ENCODE measurements at regions not wholly inside any gene's neighbourhood (a gene's known extent, or its start where the extent isn't known, plus 50 kb on each side); places are given as distances from the start of the nearest gene placed in this dataset.
"Not testable (repeated sequence)": the region's sequence is repeated elsewhere in the genome, so short reads cannot be mapped to it uniquely, and the experiment has no call there.

DNA sequence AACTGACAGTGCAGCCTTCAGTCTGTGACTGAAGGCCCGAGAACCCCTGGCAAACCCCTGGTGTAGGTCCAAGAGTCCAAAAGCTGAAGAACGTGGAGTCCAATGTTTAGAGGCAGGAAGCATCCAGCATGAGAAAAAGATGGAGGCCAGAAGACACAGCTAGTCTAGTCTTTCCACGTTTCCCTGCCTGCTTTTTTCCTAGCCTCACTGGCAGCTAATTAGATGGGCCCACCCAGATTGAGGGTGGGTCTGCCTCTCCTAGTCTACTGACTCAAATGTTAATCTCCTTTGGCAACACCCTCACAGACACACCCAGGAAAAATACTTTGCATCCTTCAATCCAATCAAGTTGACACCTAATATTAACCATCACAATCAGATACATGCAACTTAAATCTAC, 87.8 kb downstream of the TENT5D start:
- 80 to 87% methylated on average over 3 of the region's 3 CpGs for WGBS, 2 donors
- H3K36me3 ChIP-seq; H3K4me1 ChIP-seq; H3K27me3 ChIP-seq; H3K27ac ChIP-seq; DNase-seq; H3K4me3 ChIP-seq; intact Hi-C loops (cut with DNase I); H3K9me3 ChIP-seq: not testable (repeated sequence)

DNA sequence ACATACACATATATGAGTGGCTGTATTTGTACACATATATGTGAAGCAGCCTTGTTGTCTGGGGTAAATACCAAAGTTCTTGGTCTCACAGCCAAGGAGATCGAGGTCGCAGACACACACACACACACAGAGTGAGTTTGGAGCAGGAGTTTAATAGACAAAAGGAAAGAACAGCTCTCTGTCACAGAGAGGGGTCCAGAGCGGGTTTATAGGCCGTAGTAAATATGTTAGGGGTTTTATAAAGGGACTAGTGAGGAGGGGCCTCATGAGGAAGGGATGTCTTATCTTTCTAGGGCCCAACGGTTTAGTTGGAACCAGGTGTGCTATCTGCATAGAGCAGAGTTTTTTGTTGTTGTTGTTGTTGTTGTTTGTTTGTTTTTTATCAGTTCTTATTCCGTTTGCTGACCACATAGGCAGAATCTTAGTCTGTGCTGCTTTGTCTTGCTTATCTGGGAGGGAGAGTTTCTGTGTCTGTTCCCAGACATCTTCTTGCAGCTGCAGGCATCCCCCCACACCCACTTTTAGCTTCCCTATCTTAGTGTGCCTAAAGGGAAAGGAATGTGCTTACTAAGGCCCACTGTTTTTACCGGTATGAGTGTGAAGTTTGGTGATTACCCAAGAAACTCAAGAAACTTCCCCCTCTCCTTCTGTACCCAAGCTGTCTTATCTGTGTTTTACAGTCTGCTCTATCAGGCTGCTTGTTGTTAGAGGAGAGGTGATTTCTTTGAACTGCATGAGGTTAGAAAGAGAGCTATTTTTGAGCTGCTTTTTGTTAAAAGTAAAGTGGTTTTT, 91.9 kb downstream of the TENT5D start:
- H3K4me1 ChIP-seq, result peaks cover 0 to 7% (median 0%) of the 10 kb centered on the region in 4 donors
- H3K27me3 ChIP-seq, result no peaks in the 10 kb centered on the region
- H3K27ac ChIP-seq, result no peak overlapping the region
- no peak for DNase-seq
- no peak overlapping the region for H3K4me3 ChIP-seq
- intact Hi-C loops (cut with DNase I), result no loop called here
- no peaks in the 10 kb centered on the region for H3K9me3 ChIP-seq
- H3K36me3 ChIP-seq, result no peaks in the 10 kb centered on the region
- TF ChIP-seq POLR2A (IDR thresholded peaks at IDR 0.05), result no peak
- TF ChIP-seq, protein P1, sequence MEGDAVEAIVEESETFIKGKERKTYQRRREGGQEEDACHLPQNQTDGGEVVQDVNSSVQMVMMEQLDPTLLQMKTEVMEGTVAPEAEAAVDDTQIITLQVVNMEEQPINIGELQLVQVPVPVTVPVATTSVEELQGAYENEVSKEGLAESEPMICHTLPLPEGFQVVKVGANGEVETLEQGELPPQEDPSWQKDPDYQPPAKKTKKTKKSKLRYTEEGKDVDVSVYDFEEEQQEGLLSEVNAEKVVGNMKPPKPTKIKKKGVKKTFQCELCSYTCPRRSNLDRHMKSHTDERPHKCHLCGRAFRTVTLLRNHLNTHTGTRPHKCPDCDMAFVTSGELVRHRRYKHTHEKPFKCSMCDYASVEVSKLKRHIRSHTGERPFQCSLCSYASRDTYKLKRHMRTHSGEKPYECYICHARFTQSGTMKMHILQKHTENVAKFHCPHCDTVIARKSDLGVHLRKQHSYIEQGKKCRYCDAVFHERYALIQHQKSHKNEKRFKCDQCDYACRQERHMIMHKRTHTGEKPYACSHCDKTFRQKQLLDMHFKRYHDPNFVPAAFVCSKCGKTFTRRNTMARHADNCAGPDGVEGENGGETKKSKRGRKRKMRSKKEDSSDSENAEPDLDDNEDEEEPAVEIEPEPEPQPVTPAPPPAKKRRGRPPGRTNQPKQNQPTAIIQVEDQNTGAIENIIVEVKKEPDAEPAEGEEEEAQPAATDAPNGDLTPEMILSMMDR (IDR thresholded peaks at IDR 0.05), result no peak
- TF ChIP-seq EP300 (IDR thresholded peaks at IDR 0.05), result no peak
- TF ChIP-seq POLR2AphosphoS5 (IDR thresholded peaks at IDR 0.05), result no peak
- 39 to 43% methylated on average over 7 of the region's 7 CpGs for WGBS, 2 donors

DNA sequence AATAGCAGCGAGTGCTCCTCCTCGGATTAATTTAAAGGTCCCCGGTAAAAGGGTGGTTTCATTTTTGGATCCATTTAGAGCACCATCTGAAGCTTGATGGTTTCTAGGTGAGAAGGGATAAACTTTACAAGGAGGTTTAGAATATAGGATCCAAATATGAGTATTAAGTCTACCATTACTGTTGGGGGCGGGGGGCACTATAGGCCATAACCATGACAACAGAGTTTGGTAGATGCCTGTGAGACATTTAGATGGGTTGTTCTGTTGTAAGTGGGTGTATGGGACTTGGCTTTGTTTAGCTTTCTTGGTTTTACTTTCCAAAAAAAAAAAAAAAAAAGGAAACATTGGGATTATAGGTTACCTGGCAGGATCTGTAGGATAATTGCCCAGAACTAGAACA, 92.7 kb downstream of the TENT5D start:
- 64 to 65% methylated on average over 4 of the region's 4 CpGs for WGBS, 2 donors
- Histone ChIP-seq H3K4me3 (no peak overlapping the region), H3K4me1 (peaks cover 0 to 7% (median 0%) of the 10 kb centered on the region in 4 donors), H3K27ac (no peak overlapping the region), H3K27me3 (no peaks in the 10 kb centered on the region), H3K36me3 (no peaks in the 10 kb centered on the region), H3K9me3 (no peaks in the 10 kb centered on the region)
- TF ChIP-seq POLR2A (IDR thresholded peaks at IDR 0.05), result no peak
- TF ChIP-seq POLR2AphosphoS5 (IDR thresholded peaks at IDR 0.05), result no peak
- TF ChIP-seq EP300 (IDR thresholded peaks at IDR 0.05), result no peak
- TF ChIP-seq, protein P1 (IDR thresholded peaks at IDR 0.05), result no peak
- DNase-seq, result no peak
- intact Hi-C loops (cut with DNase I), result no loop called here

DNA sequence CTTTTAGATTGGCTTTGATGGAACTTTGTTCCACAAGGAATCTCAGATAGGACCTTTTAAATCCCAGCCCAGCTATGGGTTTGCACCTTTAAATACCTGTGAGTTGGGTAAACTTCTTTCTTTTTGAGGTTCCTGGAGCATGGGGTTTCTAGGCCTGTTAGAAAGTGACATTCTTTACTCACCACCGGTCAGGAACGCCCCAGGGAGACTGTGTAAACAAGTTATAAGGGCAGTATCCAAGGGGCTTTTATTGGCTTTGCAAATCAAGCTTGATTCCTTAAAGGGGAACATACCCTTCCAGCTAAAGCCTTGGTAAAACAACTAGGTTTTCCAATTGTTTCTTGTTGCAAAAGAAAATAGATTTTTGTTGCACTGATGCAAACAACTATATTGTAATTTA, 93.4 kb downstream of the TENT5D start:
- no peaks in the 10 kb centered on the region for H3K27me3 ChIP-seq
- H3K36me3 ChIP-seq, result no peaks in the 10 kb centered on the region
- intact Hi-C loops (cut with DNase I), result no loop called here
- no peaks in the 10 kb centered on the region for H3K9me3 ChIP-seq
- peaks cover 0 to 7% (median 0%) of the 10 kb centered on the region in 4 donors for H3K4me1 ChIP-seq
- H3K4me3 ChIP-seq, result no peak overlapping the region
- H3K27ac ChIP-seq, result no peak overlapping the region
- WGBS, 2 donors, result 2 to 25% methylated on average over 2 of the region's 2 CpGs
- DNase-seq, result no peak
- TF ChIP-seq EP300 (IDR thresholded peaks at IDR 0.05) (no peak), POLR2AphosphoS5 (IDR thresholded peaks at IDR 0.05) (no peak), POLR2A (IDR thresholded peaks at IDR 0.05) (no peak)
- TF ChIP-seq, protein P1 (IDR thresholded peaks at IDR 0.05), result no peak

DNA sequence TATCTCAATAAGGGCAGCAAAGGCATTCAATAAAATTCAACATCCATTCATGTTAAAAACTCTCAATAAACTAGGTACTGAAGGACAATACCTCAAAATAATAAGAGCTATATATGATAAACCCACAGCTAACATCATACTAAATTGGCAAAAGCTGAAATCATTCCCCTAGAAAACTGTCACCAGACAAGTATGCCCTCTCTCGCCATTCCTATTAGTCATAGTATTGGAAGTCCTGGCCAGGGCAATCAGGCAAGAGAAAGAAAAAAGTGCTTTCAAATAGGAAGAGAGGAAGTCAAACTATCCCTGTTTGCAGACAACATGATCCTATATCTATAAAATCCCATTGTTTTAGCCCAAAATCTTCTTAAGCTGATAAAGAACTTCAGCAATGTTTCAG, 116.8 kb downstream of the TENT5D start:
- 0 to 100% methylated on average over 1 of the region's 1 CpG for WGBS, 2 donors
- intact Hi-C loops (cut with DNase I), result no loop called here
- H3K4me3 ChIP-seq, result no peak overlapping the region
- H3K27ac ChIP-seq, result no peak overlapping the region
- no peaks in the 10 kb centered on the region for H3K36me3 ChIP-seq
- H3K9me3 ChIP-seq, result no peaks in the 10 kb centered on the region
- DNase-seq, result no peak
- no peak for TF ChIP-seq POLR2A (IDR thresholded peaks at IDR 0.05)
- TF ChIP-seq POLR2AphosphoS5 (IDR thresholded peaks at IDR 0.05), result no peak
- TF ChIP-seq, protein P1 (IDR thresholded peaks at IDR 0.05), result no peak
- TF ChIP-seq EP300 (IDR thresholded peaks at IDR 0.05), result no peak
- H3K27me3 ChIP-seq, result no peaks in the 10 kb centered on the region
- no peaks in the 10 kb centered on the region for H3K4me1 ChIP-seq

Measured in sigmoid colon (tissue), 6 donors.